ENCODE measurements at regions not wholly inside any gene's neighbourhood (a gene's known extent, or its start where the extent isn't known, plus 50 kb on each side); places are given as distances from the start of the nearest gene placed in this dataset.

- TF ChIP-seq EZH2 (IDR thresholded peaks at IDR 0.05; ENCODE audit: borderline replicate concordance, insufficient read depth, low read depth, low read length, poor library complexity, severe bottlenecking) (no peak), CTCF (IDR thresholded peaks at IDR 0.05) (no peak)
- no peaks in the 10 kb centered on the region for H3K79me2 ChIP-seq (ENCODE audit: control insufficient read depth, insufficient read depth, low read length)
- no peaks in the 10 kb centered on the region for H3K36me3 ChIP-seq (replicated peaks in 1 of 2; ENCODE audit: control extremely low read depth in 1 of 2, control insufficient read depth in 1 of 2, extremely low read depth in 1 of 2, insufficient read depth in 2 of 2, low read length in 1 of 2)
- no peak overlapping the region for H3K27ac ChIP-seq (ENCODE audit: low read length in 2 of 2)
- intact Hi-C loops (cut with micrococcal nuclease), result no loop called here
- H3K9ac ChIP-seq (ENCODE audit: low read length), result no peak overlapping the region
- Mint-ChIP-seq H3K27ac (no peak overlapping the region), H3K27me3 (no peaks in the 10 kb centered on the region), H3K9me3 (ENCODE audit: insufficient read depth) (peaks cover 3% of the 10 kb centered on the region), H3K4me1 (no peaks in the 10 kb centered on the region), H3K4me3 (no peak overlapping the region)
- peak; percentile 1 for DNase-seq
- no peaks in the 10 kb centered on the region for H3K4me1 ChIP-seq (ENCODE audit: control insufficient read depth in 2 of 2, insufficient read depth in 2 of 2, low read length in 2 of 2)
- no peak overlapping the region for H3K4me2 ChIP-seq (replicated peaks; ENCODE audit: low read depth, low read length, poor library complexity, severe bottlenecking)
- peaks cover 0 to 4% (median 0%) of the 10 kb centered on the region in 4 experiments for H3K27me3 ChIP-seq (replicated peaks in 1 of 4; ENCODE audit: control extremely low read depth in 1 of 4, control insufficient read depth in 3 of 4, insufficient read depth in 4 of 4, low read length in 3 of 4)
- no peak overlapping the region for H2AFZ ChIP-seq (ENCODE audit: insufficient read depth, low read depth, low read length, poor library complexity, severe bottlenecking)
- ChIA-PET CTCF (no interaction called here), POLR2A (no interaction called here)
- H3K9me3 ChIP-seq (ENCODE audit: control extremely low read depth in 1 of 3, control insufficient read depth in 2 of 3, insufficient read depth in 1 of 3, low read length in 2 of 3), result no peaks in the 10 kb centered on the region
- ATAC-seq (ENCODE audit: low read depth), result no peak
- no peak overlapping the region for H3K4me3 ChIP-seq (ENCODE audit: control extremely low read depth in 1 of 5, extremely low read depth in 1 of 5, insufficient read depth in 1 of 5, low read depth in 2 of 5, low read length in 4 of 5)
- no peaks in the 10 kb centered on the region for H4K20me1 ChIP-seq (ENCODE audit: control insufficient read depth, insufficient read depth, low read length, poor library complexity, severe bottlenecking)
- 60% methylated on average over 1 of the region's 5 CpGs for WGBS (ENCODE audit: insufficient coverage)
These were observed 186.5 kb downstream of the MSL3 start for GRCh38 chrX:11944501-11944900.

- H3K9me3 ChIP-seq (ENCODE audit: control extremely low read depth in 1 of 3, control insufficient read depth in 2 of 3, insufficient read depth in 1 of 3, low read length in 2 of 3), result no peaks in the 10 kb centered on the region
- no peaks in the 10 kb centered on the region for H4K20me1 ChIP-seq (ENCODE audit: control insufficient read depth, insufficient read depth, low read length, poor library complexity, severe bottlenecking)
- H2AFZ ChIP-seq (ENCODE audit: insufficient read depth, low read depth, low read length, poor library complexity, severe bottlenecking), result no peak overlapping the region
- ATAC-seq (ENCODE audit: low read depth), result no peak
- no peak overlapping the region for H3K27ac ChIP-seq (ENCODE audit: low read length in 2 of 2)
- no peaks in the 10 kb centered on the region for H3K36me3 ChIP-seq (replicated peaks in 1 of 2; ENCODE audit: control extremely low read depth in 1 of 2, control insufficient read depth in 1 of 2, extremely low read depth in 1 of 2, insufficient read depth in 2 of 2, low read length in 1 of 2)
- H3K4me3 Mint-ChIP-seq, result no peak overlapping the region
- CTCF ChIA-PET, result no interaction called here
- peaks cover 0 to 4% (median 0%) of the 10 kb centered on the region in 4 experiments for H3K27me3 ChIP-seq (replicated peaks in 1 of 4; ENCODE audit: control extremely low read depth in 1 of 4, control insufficient read depth in 3 of 4, insufficient read depth in 4 of 4, low read length in 3 of 4)
- H3K27ac Mint-ChIP-seq, result no peak overlapping the region
- H3K4me1 Mint-ChIP-seq, result no peaks in the 10 kb centered on the region
- H3K4me2 ChIP-seq (replicated peaks; ENCODE audit: low read depth, low read length, poor library complexity, severe bottlenecking), result no peak overlapping the region
- H3K4me3 ChIP-seq (ENCODE audit: control extremely low read depth in 1 of 5, extremely low read depth in 1 of 5, insufficient read depth in 1 of 5, low read depth in 2 of 5, low read length in 4 of 5), result no peak overlapping the region
- DNase-seq, result no peak
- intact Hi-C loops (cut with micrococcal nuclease), result no loop called here
- H3K9ac ChIP-seq (ENCODE audit: low read length), result no peak overlapping the region
- no CpG with 5 or more reads among the region's 1 CpG for WGBS (ENCODE audit: insufficient coverage)
- H3K9me3 Mint-ChIP-seq (ENCODE audit: insufficient read depth), result peaks cover 3% of the 10 kb centered on the region
- POLR2A ChIA-PET, result no interaction called here
- TF ChIP-seq CTCF (IDR thresholded peaks at IDR 0.05) (no peak), EZH2 (IDR thresholded peaks at IDR 0.05; ENCODE audit: borderline replicate concordance, insufficient read depth, low read depth, low read length, poor library complexity, severe bottlenecking) (no peak)
- H3K27me3 Mint-ChIP-seq, result no peaks in the 10 kb centered on the region
- H3K79me2 ChIP-seq (ENCODE audit: control insufficient read depth, insufficient read depth, low read length), result no peaks in the 10 kb centered on the region
- no peaks in the 10 kb centered on the region for H3K4me1 ChIP-seq (ENCODE audit: control insufficient read depth in 2 of 2, insufficient read depth in 2 of 2, low read length in 2 of 2)
These were observed 189.0 kb upstream of the FRMPD4 start for GRCh38 chrX:11949291-11949690.
